Osteoblast (primary cell): ENCODE measurements at regions not wholly inside any gene's neighbourhood (a gene's known extent, or its start where the extent isn't known, plus 50 kb on each side); places are given as distances from the start of the nearest gene placed in this dataset.
"Not testable (repeated sequence)": the region's sequence is repeated elsewhere in the genome, so short reads cannot be mapped to it uniquely, and the experiment has no call there.

ENCODE experiments used
- DNase-seq: peaks from one replicate; pipeline ENCODE4 v3.0.0; 2011; ENCODE audit warnings: low spot score, mixed read lengths; ENCODE audit not compliant: insufficient read length; ENCODE audit errors: missing footprints
- H2AFZ ChIP-seq: 2 replicates; pipeline ENCODE4 v1.6.0; 2011; ENCODE audit warnings: mild to moderate bottlenecking, low read length
- H3K27ac ChIP-seq: 2 replicates; pipeline ENCODE4 v1.5.1; 2011; ENCODE audit warnings: mild to moderate bottlenecking, low read depth, low read length, moderate library complexity
- H3K27me3 ChIP-seq: 2 replicates; pipeline ENCODE4 v1.6.0; 2012; ENCODE audit warnings: mild to moderate bottlenecking, control low read depth, inconsistent platforms, low read length, moderate library complexity; ENCODE audit not compliant: insufficient read depth
- H3K36me3 ChIP-seq: 2 replicates; pipeline ENCODE4 v1.5.1; 2011; ENCODE audit warnings: mild to moderate bottlenecking, low read length, control low read depth, moderate library complexity; ENCODE audit not compliant: insufficient read depth
- H3K4me1 ChIP-seq: 2 replicates; pipeline ENCODE4 v1.5.1; 2011; ENCODE audit warnings: mild to moderate bottlenecking, low read length, control low read depth, moderate library complexity; ENCODE audit not compliant: insufficient read depth
- H3K4me2 ChIP-seq: 2 replicates; pipeline ENCODE4 v1.6.0; 2011; ENCODE audit warnings: mild to moderate bottlenecking, low read length; ENCODE audit not compliant: insufficient read depth
- H3K4me3 ChIP-seq: fragments of 200-600 bp; sonication (generic); 3 replicates; pipeline ENCODE4 v1.5.1; 2012; ENCODE audit warnings: mild to moderate bottlenecking, low read length, inconsistent platforms; ENCODE audit not compliant: insufficient read depth
- H3K79me2 ChIP-seq: 2 replicates; pipeline ENCODE4 v1.6.0; 2012; ENCODE audit warnings: mild to moderate bottlenecking, low read length, control low read depth, inconsistent platforms; ENCODE audit not compliant: insufficient read depth
- H3K9me3 ChIP-seq: 2 replicates; pipeline ENCODE4 v1.5.1; 2011; ENCODE audit warnings: low read depth, low read length, control low read depth
- H4K20me1 ChIP-seq: 2 replicates; pipeline ENCODE4 v1.6.0; 2012; ENCODE audit warnings: mild to moderate bottlenecking, low read length, control low read depth; ENCODE audit not compliant: insufficient read depth
- CTCF ChIP-seq: IDR thresholded peaks from 2 replicates; pipeline ENCODE4 v1.5.1; 2011; ENCODE audit warnings: mild to moderate bottlenecking, low read depth, low read length, moderate library complexity; ENCODE audit errors: extremely low read depth

- H3K4me3 ChIP-seq: no peak overlapping the region
- H3K4me1 ChIP-seq: no peaks in the 10 kb centered on the region
- no peak for DNase-seq
- no peak overlapping the region for H2AFZ ChIP-seq
- no peaks in the 10 kb centered on the region for H3K79me2 ChIP-seq
- no peaks in the 10 kb centered on the region for H3K9me3 ChIP-seq
- H3K27ac ChIP-seq: no peak overlapping the region
- no peak overlapping the region for H3K4me2 ChIP-seq
- H4K20me1 ChIP-seq: no peaks in the 10 kb centered on the region
- H3K27me3 ChIP-seq: no peaks in the 10 kb centered on the region
- no peak for TF ChIP-seq CTCF
- H3K36me3 ChIP-seq: no peaks in the 10 kb centered on the region
These were observed 126.8 kb upstream of the NRXN3 start for GRCh38 chr14:78043349-78043748.

GRCh38 chr14:78048120-78048519 is 122.1 kb upstream of the NRXN3 start:
- DNase-seq: no peak
- no peaks in the 10 kb centered on the region for H3K79me2 ChIP-seq
- H4K20me1 ChIP-seq: no peaks in the 10 kb centered on the region
- H3K27me3 ChIP-seq: no peaks in the 10 kb centered on the region
- H3K9me3 ChIP-seq: no peaks in the 10 kb centered on the region
- no peak overlapping the region for H2AFZ ChIP-seq
- H3K4me2 ChIP-seq: no peak overlapping the region
- H3K27ac ChIP-seq: no peak overlapping the region
- no peaks in the 10 kb centered on the region for H3K36me3 ChIP-seq
- H3K4me1 ChIP-seq: no peaks in the 10 kb centered on the region
- TF ChIP-seq CTCF: no peak
- H3K4me3 ChIP-seq: no peak overlapping the region

- not testable (repeated sequence) for H3K4me3 ChIP-seq, H2AFZ ChIP-seq, H3K4me2 ChIP-seq, H3K9me3 ChIP-seq, H3K36me3 ChIP-seq, H3K79me2 ChIP-seq, H3K27ac ChIP-seq, H4K20me1 ChIP-seq, DNase-seq, H3K27me3 ChIP-seq, H3K4me1 ChIP-seq
These were observed 113.3 kb upstream of the NRXN3 start for GRCh38 chr14:78056890-78057289.

GRCh38 chr14:78070344-78070743 is 99.8 kb upstream of the NRXN3 start:
- no peak overlapping the region for H3K4me3 ChIP-seq
- H3K9me3 ChIP-seq: no peaks in the 10 kb centered on the region
- no peaks in the 10 kb centered on the region for H4K20me1 ChIP-seq
- no peak for DNase-seq
- no peak overlapping the region for H3K4me2 ChIP-seq
- TF ChIP-seq CTCF: no peak
- H3K36me3 ChIP-seq: no peaks in the 10 kb centered on the region
- H3K27ac ChIP-seq: no peak overlapping the region
- no peaks in the 10 kb centered on the region for H3K27me3 ChIP-seq
- H2AFZ ChIP-seq: no peak overlapping the region
- no peaks in the 10 kb centered on the region for H3K79me2 ChIP-seq
- no peaks in the 10 kb centered on the region for H3K4me1 ChIP-seq
